HEK293 (cell line): ENCODE measurements at regions not wholly inside any gene's neighbourhood (a gene's known extent, or its start where the extent isn't known, plus 50 kb on each side); places are given as distances from the start of the nearest gene placed in this dataset.

Experiments
- ATF2 ChIP-seq: fragments of 450-650 bp; formaldehyde crosslinking; IDR thresholded peaks from 2 replicates; pipeline ENCODE4 v1.5.1; 2016; ENCODE audit warnings: missing biosample characterization, missing genetic modification characterization, low read depth
- CTCF ChIP-seq: fragments of 450-650 bp; formaldehyde crosslinking; IDR thresholded peaks from 2 replicates; pipeline ENCODE4 v1.5.1; 2016; ENCODE audit warnings: missing biosample characterization, missing genetic modification characterization
- KLF8 ChIP-seq: fragments of 450-650 bp; formaldehyde crosslinking; IDR thresholded peaks from 2 replicates; pipeline ENCODE4 v1.5.1; 2016; ENCODE audit warnings: missing biosample characterization, missing genetic modification characterization
- ZBTB6 ChIP-seq: fragments of 450-650 bp; formaldehyde crosslinking; IDR thresholded peaks from 2 replicates; pipeline ENCODE4 v1.5.1; 2017; ENCODE audit warnings: missing biosample characterization, missing genetic modification characterization
- ZFP41 ChIP-seq: fragments of 450-650 bp; formaldehyde crosslinking; IDR thresholded peaks from 2 replicates; pipeline ENCODE4 v1.5.1; 2016; ENCODE audit warnings: missing biosample characterization, missing genetic modification characterization, borderline replicate concordance
- ZNF132 ChIP-seq: fragments of 450-650 bp; formaldehyde crosslinking; IDR thresholded peaks from 2 replicates; pipeline ENCODE4 v1.5.1; 2017; ENCODE audit warnings: missing biosample characterization, missing genetic modification characterization, borderline replicate concordance
- ZNF26 ChIP-seq: fragments of 450-650 bp; formaldehyde crosslinking; IDR thresholded peaks from 2 replicates; pipeline ENCODE4 v1.5.1; 2016; ENCODE audit warnings: missing biosample characterization, missing genetic modification characterization
- ZNF518A ChIP-seq: fragments of 450-650 bp; formaldehyde crosslinking; conservative IDR thresholded peaks from 2 replicates; pipeline ENCODE4 v1.5.1; 2016; ENCODE audit warnings: low read depth, missing biosample characterization, missing genetic modification characterization

GRCh38 chr12:90091809-90092208 lies 383.2 kb upstream of the ATP2B1 start:
- TF ChIP-seq ZNF26 (no peak), ZFP41 (no peak), ZNF518A (tag by site-specific recombination) (no peak), CTCF (tag by site-specific recombination) (no peak), ZBTB6 (tag by site-specific recombination) (no peak), ZNF132 (tag by site-specific recombination) (no peak), ATF2 (no peak), KLF8 (no peak)
